OCI-LY3 (cell line): ENCODE measurements at regions not wholly inside any gene's neighbourhood (a gene's known extent, or its start where the extent isn't known, plus 50 kb on each side); places are given as distances from the start of the nearest gene placed in this dataset.

Experiments used
- CTCF ChIP-seq: fragments of 200-600, 300-600 bp; sonication (generic); IDR thresholded peaks from 2 replicates; pipeline ENCODE4 v1.5.1; 2014; ENCODE audit warnings: antibody characterized with exemption, low read length, low read depth
- EZH2phosphoT487 ChIP-seq: fragments of 200-600 bp; shearing (Covaris generic); IDR thresholded peaks from 2 replicates; pipeline ENCODE4 v1.6.1; 2018; ENCODE audit warnings: antibody characterized with exemption, mixed run types, low read depth

- TF ChIP-seq CTCF (no peak), EZH2phosphoT487 (no peak)
Measured at GRCh38 chr1:5010656-5011055, 356.2 kb downstream of the AJAP1 start.
